GM18951 (cell line): ENCODE measurements at regions not wholly inside any gene's neighbourhood (a gene's known extent, or its start where the extent isn't known, plus 50 kb on each side); places are given as distances from the start of the nearest gene placed in this dataset.

Source experiments
- POLR2A ChIP-seq: IDR thresholded peaks from 4 replicates; pipeline ENCODE4 v1.6.1; 2011; ENCODE audit warnings: mild to moderate bottlenecking; ENCODE audit not compliant: insufficient read length, insufficient read depth; ENCODE audit errors: extremely low read depth
- in situ Hi-C: fragments of 300-500 bp; cut with MboI; formaldehyde crosslinking; loops from one replicate; pipeline ENCODE4 v1.12.0; 2022; ENCODE audit warnings: low sequenced_read_pairs, mixed read lengths, inconsistent platforms; ENCODE audit not compliant: unreplicated experiment

DNA sequence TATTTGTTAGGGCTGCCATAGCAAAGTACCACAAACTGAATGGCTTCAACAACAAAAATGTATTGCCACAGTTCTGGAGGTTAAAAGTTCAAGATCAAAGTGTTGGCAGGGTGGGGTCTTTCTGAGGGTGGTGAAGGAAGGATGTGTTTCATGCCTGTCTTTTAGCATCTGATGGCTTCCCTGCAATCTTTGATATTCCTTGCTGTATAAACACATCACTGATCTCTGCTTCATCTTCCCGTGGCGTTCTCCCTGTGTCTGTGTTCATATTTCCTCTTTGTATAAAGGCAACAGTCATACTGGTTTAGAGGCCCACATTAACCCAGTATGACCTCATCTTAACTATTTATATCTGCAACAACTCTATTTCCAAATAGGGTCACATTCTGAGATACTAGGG, 167.5 kb downstream of the BTG1 start:
- in situ Hi-C loops = no loop called here
- no peak for TF ChIP-seq POLR2A

GRCh38 chr12:91975891-91976290, 169.8 kb downstream of the BTG1 start:
- in situ Hi-C loops = no loop called here
- no peak for TF ChIP-seq POLR2A

DNA sequence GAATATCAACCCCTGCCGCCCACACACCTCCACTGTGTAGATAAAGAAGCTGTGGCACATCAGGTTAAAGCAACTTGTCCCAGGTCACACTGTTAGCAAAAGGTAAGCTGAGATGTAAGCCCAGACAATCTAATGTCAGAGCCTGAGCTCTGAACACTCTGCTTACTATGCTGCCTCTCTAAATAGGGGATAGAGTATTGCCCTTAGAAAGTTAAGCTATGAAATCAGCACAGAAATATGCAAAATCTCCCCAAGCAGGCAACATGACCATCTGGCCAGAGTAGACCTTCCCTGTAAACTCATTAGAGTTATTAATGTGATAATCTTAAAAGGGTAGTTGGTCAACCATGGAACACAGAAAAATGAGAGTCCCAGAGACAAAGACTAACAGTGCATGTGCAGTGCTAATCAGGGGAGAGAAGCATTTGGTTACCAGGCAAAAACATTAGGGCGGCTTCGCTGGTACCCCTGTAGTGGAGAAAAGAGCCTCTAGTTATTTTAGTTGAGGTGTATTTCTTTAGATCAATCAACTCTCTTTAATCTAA, 171.0 kb downstream of the BTG1 start:
- in situ Hi-C loops = no loop called here
- no peak for TF ChIP-seq POLR2A

GRCh38 chr12:91973813-91974212, 171.8 kb downstream of the BTG1 start:
- in situ Hi-C loops = no loop called here

DNA sequence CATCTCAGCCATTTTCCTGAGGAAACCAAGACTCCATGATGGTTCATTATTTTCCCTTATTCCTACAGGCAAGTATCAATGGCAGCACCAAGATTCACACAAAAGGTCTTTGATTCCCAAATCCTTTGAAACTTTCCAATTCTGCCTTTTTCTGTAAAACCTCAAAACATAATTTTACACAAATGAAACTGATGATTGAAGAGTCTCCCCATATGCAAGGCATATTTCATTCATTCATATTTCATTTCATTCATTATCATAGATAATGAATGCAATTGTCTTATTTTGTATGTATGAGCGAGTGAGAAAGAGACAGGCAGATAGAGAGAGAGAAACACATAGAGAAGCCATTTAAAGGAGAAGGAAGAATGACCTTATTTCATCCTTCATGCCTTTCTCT, 172.8 kb downstream of the BTG1 start:
- TF ChIP-seq POLR2A = no peak
- in situ Hi-C loops = no loop called here

More at GRCh38 chr12:91973813-91974212, 171.8 kb downstream of the BTG1 start:
- TF ChIP-seq POLR2A = no peak

DNA sequence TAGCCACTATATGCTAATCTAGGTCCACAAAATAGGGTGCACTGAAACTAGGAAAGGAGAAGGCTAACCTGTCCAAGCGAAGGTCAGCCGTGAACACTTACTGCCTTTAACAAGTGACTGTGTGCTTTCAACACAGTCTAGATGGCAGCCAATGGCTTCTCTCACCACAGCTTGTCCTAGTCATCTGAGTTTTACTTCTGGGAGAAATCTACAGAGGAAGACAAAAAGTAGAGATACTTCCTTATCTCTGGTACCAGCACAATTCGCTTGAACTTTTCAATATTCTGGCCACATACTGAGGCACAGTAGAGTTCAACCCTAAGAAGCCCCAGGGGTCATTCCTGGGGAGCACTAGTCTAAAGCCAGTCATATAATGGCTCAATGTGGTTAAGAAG, 176.9 kb downstream of the BTG1 start:
- TF ChIP-seq POLR2A = no peak
- in situ Hi-C loops = no loop called here

DNA sequence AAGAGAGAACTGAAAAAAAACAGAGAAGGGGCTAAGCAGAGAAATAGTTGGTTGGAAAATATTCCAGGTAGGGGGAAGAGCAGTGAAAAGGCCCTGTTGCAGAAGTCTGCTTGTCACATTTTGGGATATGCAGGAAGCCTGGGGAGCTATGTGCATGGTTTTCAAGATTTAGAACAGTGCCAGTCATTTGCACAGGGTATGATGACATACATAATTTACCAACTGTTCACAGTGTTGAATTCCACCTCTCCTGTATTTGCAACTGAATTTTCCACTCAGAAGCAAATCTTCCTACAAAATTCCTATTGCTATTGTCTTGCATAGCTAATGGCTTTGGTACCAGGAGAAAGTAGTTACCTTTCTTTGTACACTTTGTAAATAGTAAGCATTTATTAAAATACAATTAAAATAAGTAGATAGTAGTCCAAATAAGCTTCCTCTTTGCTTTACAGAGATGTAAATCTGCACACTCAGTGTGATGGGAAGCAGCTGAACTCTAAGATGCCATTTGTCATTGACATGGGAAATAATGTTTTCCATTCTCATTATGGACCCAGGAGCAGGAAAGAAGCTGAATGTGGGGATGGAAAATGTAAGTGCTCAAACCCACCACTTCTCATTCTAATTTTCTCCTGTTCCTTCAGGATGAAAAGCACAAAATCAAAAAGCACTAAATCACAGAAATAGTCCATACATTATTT, 177.4 kb downstream of the BTG1 start:
- TF ChIP-seq POLR2A = no peak
- in situ Hi-C loops = no loop called here

DNA sequence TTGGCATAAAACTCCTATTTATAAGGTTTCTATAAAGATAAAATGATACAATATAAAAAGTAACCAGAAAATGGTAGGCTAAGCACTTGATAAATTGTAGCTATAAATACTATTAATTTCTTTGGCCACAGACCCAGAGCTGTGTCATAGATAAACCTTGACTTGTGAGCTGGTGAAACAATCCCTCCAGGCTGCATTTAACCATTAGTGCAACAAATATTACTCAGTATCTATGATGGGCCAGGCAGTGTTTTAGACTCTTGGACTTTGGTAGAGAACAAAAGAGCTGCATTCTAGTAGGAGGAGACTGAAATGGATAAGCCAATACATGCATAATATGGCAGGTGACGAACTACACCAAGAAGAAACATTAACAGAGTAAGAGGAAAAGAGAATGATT, 178.1 kb downstream of the BTG1 start:
- in situ Hi-C loops = no loop called here
- no peak for TF ChIP-seq POLR2A

DNA sequence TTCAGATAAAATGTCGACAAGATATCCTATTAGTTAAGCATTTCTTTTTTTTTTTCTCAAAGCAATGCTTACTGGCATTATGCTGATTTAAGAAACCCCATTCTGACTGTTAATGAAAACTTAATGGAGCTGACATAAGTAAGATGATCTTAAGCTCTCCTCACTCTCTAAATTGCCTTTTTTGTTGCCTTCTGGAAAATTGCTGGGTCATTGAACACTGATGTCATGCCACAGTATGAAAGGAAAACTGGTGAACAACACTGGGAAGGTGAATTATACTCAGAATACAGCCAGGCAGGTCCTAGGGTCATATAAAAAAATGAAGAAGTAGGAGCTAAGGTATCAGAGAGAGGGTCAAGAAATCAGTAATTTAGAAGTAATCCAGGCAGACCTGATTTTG, 179.9 kb downstream of the BTG1 start:
- no peak for TF ChIP-seq POLR2A
- in situ Hi-C loops = no loop called here

- in situ Hi-C loops = no loop called here
- no peak for TF ChIP-seq POLR2A
Observed at GRCh38 chr12:91964501-91964900, 181.1 kb downstream of the BTG1 start.

- TF ChIP-seq POLR2A = no peak
- in situ Hi-C loops = no loop called here
Observed at GRCh38 chr12:91959220-91959619, 186.4 kb downstream of the BTG1 start.

GRCh38 chr12:91958816-91959215, 186.8 kb downstream of the BTG1 start:
- in situ Hi-C loops = no loop called here
- TF ChIP-seq POLR2A = no peak

DNA sequence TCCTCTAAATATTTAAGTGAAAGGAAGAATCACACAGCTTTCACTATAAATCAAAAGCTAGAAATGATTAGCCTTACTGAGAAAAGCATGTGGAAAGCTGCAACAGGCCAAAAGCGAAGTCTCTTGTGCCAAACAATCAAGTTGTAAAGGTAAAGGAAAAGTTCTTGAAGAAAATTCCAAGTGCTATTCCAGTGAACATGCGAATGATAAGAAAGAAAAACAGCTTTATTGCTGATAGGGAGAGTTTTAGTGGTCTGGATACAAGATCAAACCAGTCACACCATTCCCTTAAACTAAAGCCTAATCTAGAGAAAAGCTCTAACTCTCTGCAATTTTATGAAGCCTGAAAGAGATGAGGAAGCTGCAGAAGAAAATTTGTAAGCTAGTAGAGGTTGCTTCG, 190.9 kb downstream of the BTG1 start:
- in situ Hi-C loops = no loop called here
- no peak for TF ChIP-seq POLR2A

GRCh38 chr12:91954326-91954725, 191.3 kb downstream of the BTG1 start:
- TF ChIP-seq POLR2A = no peak
- in situ Hi-C loops = no loop called here
